Activated CD4-positive, alpha-beta T cell treated with anti-CD3 and anti-CD28 coated beads for 36 hours (primary cell): ENCODE measurements at regions not wholly inside any gene's neighbourhood (a gene's known extent, or its start where the extent isn't known, plus 50 kb on each side); places are given as distances from the start of the nearest gene placed in this dataset.

Source experiments
- ATAC-seq: fragments of 200-7000 bp; cut with Tn5 transposase; one replicate; pipeline ENCODE4 v1.10.0; 2021; ENCODE audit warnings: mild to moderate bottlenecking, moderate library complexity
- CTCF ChIA-PET: fragments of 350-600 bp; sonication (Branson Sonifier 250); formaldehyde crosslinking; loops from one replicate; lab custom pipeline; 2021; ENCODE audit warnings: antibody characterized with exemption; lab: Charles Lee
- POLR2A ChIA-PET: fragments of 350-600 bp; sonication (Branson Sonifier 250); formaldehyde crosslinking; loops from one replicate; lab custom pipeline; 2021; ENCODE audit warnings: antibody characterized with exemption, inconsistent platforms; lab: Charles Lee
- DNase-seq: peaks from one replicate; pipeline ENCODE4 v3.0.0-alpha.2; 2020
- H3K27ac Mint-ChIP-seq: one replicate; pipeline ENCODE4 v1.8.0; 2021; ENCODE audit warnings: mixed read lengths
- H3K27me3 Mint-ChIP-seq: one replicate; pipeline ENCODE4 v1.8.0; 2021; ENCODE audit warnings: mixed read lengths
- H3K36me3 Mint-ChIP-seq: one replicate; pipeline ENCODE4 v1.8.0; 2021; ENCODE audit warnings: low read depth, mixed read lengths
- H3K4me1 Mint-ChIP-seq: one replicate; pipeline ENCODE4 v1.8.0; 2021; ENCODE audit warnings: mixed read lengths
- H3K4me3 Mint-ChIP-seq: one replicate; pipeline ENCODE4 v1.8.0; 2021; ENCODE audit warnings: mild to moderate bottlenecking, moderate library complexity, mixed read lengths
- H3K9me3 Mint-ChIP-seq: one replicate; pipeline ENCODE4 v1.8.0; 2021; ENCODE audit warnings: low read depth, mixed read lengths
- intact Hi-C, 2 experiments: fragments of 100-400 bp; cut with DNase I in 1 of 2; cut with micrococcal nuclease in 1 of 2; formaldehyde crosslinking; loops; one replicate each; pipeline versions ENCODE4 v1.14.2 to v1.15.1; 2022 to 2024; cut with DNase I, micrococcal nuclease

GRCh38 chr9:81397481-81398381, 291.6 kb downstream of the TLE1 start:
- H3K27ac Mint-ChIP-seq = no peak overlapping the region
- no peaks in the 10 kb centered on the region for H3K36me3 Mint-ChIP-seq
- DNase-seq (no peak), ATAC-seq (no peak)
- no peaks in the 10 kb centered on the region for H3K27me3 Mint-ChIP-seq
- no peak overlapping the region for H3K4me3 Mint-ChIP-seq
- H3K4me1 Mint-ChIP-seq = no peaks in the 10 kb centered on the region
- POLR2A ChIA-PET = no interaction called here
- CTCF ChIA-PET = interaction anchor here (0.6 kb wide), 1 partner anchor 1174 kb away, joined by 3 read pairs; no protein-coding TSS in a partner anchor
- H3K9me3 Mint-ChIP-seq = peaks cover 2% of the 10 kb centered on the region
- intact Hi-C loops = no loop called here

- ATAC-seq (no peak), DNase-seq (no peak)
- Mint-ChIP-seq H3K4me3 (no peak overlapping the region), H3K36me3 (no peaks in the 10 kb centered on the region), H3K4me1 (no peaks in the 10 kb centered on the region), H3K27ac (no peak overlapping the region), H3K27me3 (no peaks in the 10 kb centered on the region), H3K9me3 (peaks cover 2% of the 10 kb centered on the region)
- POLR2A ChIA-PET = no interaction called here
- CTCF ChIA-PET = no interaction called here
- intact Hi-C loops = no loop called here
Measured at GRCh38 chr9:81396528-81396927, 292.8 kb downstream of the TLE1 start.

GRCh38 chr9:81395676-81396054, 293.7 kb downstream of the TLE1 start:
- intact Hi-C loops = no loop called here
- ATAC-seq = no peak
- no peak overlapping the region for H3K27ac Mint-ChIP-seq
- H3K36me3 Mint-ChIP-seq = no peaks in the 10 kb centered on the region
- POLR2A ChIA-PET = no interaction called here
- no peaks in the 10 kb centered on the region for H3K4me1 Mint-ChIP-seq
- CTCF ChIA-PET = no interaction called here
- H3K4me3 Mint-ChIP-seq = no peak overlapping the region
- peaks cover 2% of the 10 kb centered on the region for H3K9me3 Mint-ChIP-seq
- no peak for DNase-seq
- H3K27me3 Mint-ChIP-seq = no peaks in the 10 kb centered on the region

- intact Hi-C loops = no loop called here
- H3K4me3 Mint-ChIP-seq = no peak overlapping the region
- H3K27me3 Mint-ChIP-seq = no peaks in the 10 kb centered on the region
- no peaks in the 10 kb centered on the region for H3K36me3 Mint-ChIP-seq
- H3K27ac Mint-ChIP-seq = no peak overlapping the region
- ChIA-PET CTCF (no interaction called here), POLR2A (no interaction called here)
- no peaks in the 10 kb centered on the region for H3K4me1 Mint-ChIP-seq
- ATAC-seq (no peak), DNase-seq (no peak)
- peaks cover 2% of the 10 kb centered on the region for H3K9me3 Mint-ChIP-seq
Measured at GRCh38 chr9:81394881-81395675, 294.3 kb downstream of the TLE1 start.

GRCh38 chr9:81393985-81394811, 295.1 kb downstream of the TLE1 start:
- Mint-ChIP-seq H3K27me3 (no peaks in the 10 kb centered on the region), H3K36me3 (no peaks in the 10 kb centered on the region), H3K4me1 (no peaks in the 10 kb centered on the region), H3K27ac (no peak overlapping the region), H3K4me3 (no peak overlapping the region), H3K9me3 (peaks cover 2% of the 10 kb centered on the region)
- ATAC-seq (no peak), DNase-seq (no peak)
- intact Hi-C loops = no loop called here
- ChIA-PET CTCF (no interaction called here), POLR2A (no interaction called here)

GRCh38 chr9:81391457-81391825, 297.9 kb downstream of the TLE1 start:
- no peak for DNase-seq
- H3K27me3 Mint-ChIP-seq = no peaks in the 10 kb centered on the region
- ChIA-PET CTCF (no interaction called here), POLR2A (no interaction called here)
- ATAC-seq = no peak
- H3K27ac Mint-ChIP-seq = no peak overlapping the region
- no peaks in the 10 kb centered on the region for H3K4me1 Mint-ChIP-seq
- no peak overlapping the region for H3K4me3 Mint-ChIP-seq
- H3K9me3 Mint-ChIP-seq = no peaks in the 10 kb centered on the region
- intact Hi-C loops = no loop called here
- no peaks in the 10 kb centered on the region for H3K36me3 Mint-ChIP-seq

GRCh38 chr9:81390792-81391456, 298.4 kb downstream of the TLE1 start:
- H3K4me3 Mint-ChIP-seq = no peak overlapping the region
- no peak overlapping the region for H3K27ac Mint-ChIP-seq
- ATAC-seq (no peak), DNase-seq (no peak)
- intact Hi-C loops = no loop called here
- CTCF ChIA-PET = no interaction called here
- POLR2A ChIA-PET = no interaction called here
- no peaks in the 10 kb centered on the region for H3K9me3 Mint-ChIP-seq
- H3K36me3 Mint-ChIP-seq = no peaks in the 10 kb centered on the region
- no peaks in the 10 kb centered on the region for H3K4me1 Mint-ChIP-seq
- H3K27me3 Mint-ChIP-seq = no peaks in the 10 kb centered on the region

- no peaks in the 10 kb centered on the region for H3K4me1 Mint-ChIP-seq
- ChIA-PET POLR2A (no interaction called here), CTCF (no interaction called here)
- intact Hi-C loops = no loop called here
- H3K27me3 Mint-ChIP-seq = no peaks in the 10 kb centered on the region
- no peaks in the 10 kb centered on the region for H3K36me3 Mint-ChIP-seq
- no peak for DNase-seq
- H3K9me3 Mint-ChIP-seq = no peaks in the 10 kb centered on the region
- no peak for ATAC-seq
- no peak overlapping the region for H3K4me3 Mint-ChIP-seq
- H3K27ac Mint-ChIP-seq = no peak overlapping the region
Measured at GRCh38 chr9:81389569-81389993, 299.8 kb downstream of the TLE1 start.

GRCh38 chr9:81388831-81389230, 300.5 kb downstream of the TLE1 start:
- H3K4me1 Mint-ChIP-seq = no peaks in the 10 kb centered on the region
- intact Hi-C loops = no loop called here
- no peak for DNase-seq
- no peak for ATAC-seq
- H3K36me3 Mint-ChIP-seq = no peaks in the 10 kb centered on the region
- no peak overlapping the region for H3K27ac Mint-ChIP-seq
- H3K4me3 Mint-ChIP-seq = no peak overlapping the region
- ChIA-PET CTCF (no interaction called here), POLR2A (no interaction called here)
- H3K9me3 Mint-ChIP-seq = no peaks in the 10 kb centered on the region
- H3K27me3 Mint-ChIP-seq = no peaks in the 10 kb centered on the region

GRCh38 chr9:81387360-81388106, 301.8 kb downstream of the TLE1 start:
- intact Hi-C loops = no loop called here
- CTCF ChIA-PET = no interaction called here
- H3K27me3 Mint-ChIP-seq = no peaks in the 10 kb centered on the region

More at GRCh38 chr9:81387360-81388106, 301.8 kb downstream of the TLE1 start:
- H3K36me3 Mint-ChIP-seq = no peaks in the 10 kb centered on the region
- H3K9me3 Mint-ChIP-seq = no peaks in the 10 kb centered on the region
- POLR2A ChIA-PET = no interaction called here
- no peak for ATAC-seq
- H3K4me1 Mint-ChIP-seq = no peaks in the 10 kb centered on the region
- H3K27ac Mint-ChIP-seq = no peak overlapping the region
- no peak for DNase-seq
- no peak overlapping the region for H3K4me3 Mint-ChIP-seq
